HEK293T (cell line): ENCODE measurements at regions not wholly inside any gene's neighbourhood (a gene's known extent, or its start where the extent isn't known, plus 50 kb on each side); places are given as distances from the start of the nearest gene placed in this dataset.

ENCODE experiments used
- ARNT ChIP-seq: fragments of 450-650 bp; IDR thresholded peaks from 2 replicates; pipeline ENCODE4 v1.6.1; 2017; ENCODE audit warnings: mild to moderate bottlenecking
- BHLHE40 ChIP-seq: fragments of 450-650 bp; IDR thresholded peaks from 2 replicates; pipeline ENCODE4 v1.6.1; 2016; ENCODE audit warnings: mild to moderate bottlenecking, moderate library complexity, borderline replicate concordance
- ELF4 ChIP-seq: fragments of 450-650 bp; IDR thresholded peaks from 2 replicates; pipeline ENCODE4 v1.6.1; 2017; ENCODE audit warnings: antibody characterized with exemption
- FOXK2 ChIP-seq: fragments of 450-650 bp; IDR thresholded peaks from 2 replicates; pipeline ENCODE4 v1.6.1; 2016; ENCODE audit warnings: mild to moderate bottlenecking
- FOXM1 ChIP-seq: fragments of 450-650 bp; IDR thresholded peaks from 2 replicates; pipeline ENCODE4 v1.6.1; 2017; ENCODE audit warnings: mild to moderate bottlenecking, borderline replicate concordance
- HDGF ChIP-seq: fragments of 450-650 bp; IDR thresholded peaks from 2 replicates; pipeline ENCODE4 v1.6.1; 2017; ENCODE audit warnings: antibody characterized with exemption, borderline replicate concordance
- L3MBTL2 ChIP-seq: fragments of 450-650 bp; conservative IDR thresholded peaks from 2 replicates; pipeline ENCODE4 v1.6.1; 2016; ENCODE audit warnings: mild to moderate bottlenecking
- PKNOX1 ChIP-seq: fragments of 450-650 bp; IDR thresholded peaks from 2 replicates; pipeline ENCODE4 v1.6.1; 2016
- SP1 ChIP-seq: fragments of 450-650 bp; IDR thresholded peaks from 2 replicates; pipeline ENCODE4 v1.6.1; 2017
- SUZ12 ChIP-seq: fragments of 450-650 bp; IDR thresholded peaks from 2 replicates; pipeline ENCODE4 v1.6.1; 2016; ENCODE audit warnings: mild to moderate bottlenecking
- TARDBP ChIP-seq: fragments of 450-650 bp; IDR thresholded peaks from 2 replicates; pipeline ENCODE4 v1.6.1; 2016

- TF ChIP-seq FOXK2 (no peak), FOXM1 (no peak), PKNOX1 (no peak), SP1 (no peak), L3MBTL2 (no peak), BHLHE40 (no peak), ELF4 (no peak), TARDBP (no peak), SUZ12 (no peak), ARNT (no peak), HDGF (no peak)
Measured at GRCh38 chr21:35116777-35117176, 67.7 kb upstream of the RUNX1 start.
